IMR-90 (cell line): ENCODE measurements at regions not wholly inside any gene's neighbourhood (a gene's known extent, or its start where the extent isn't known, plus 50 kb on each side); places are given as distances from the start of the nearest gene placed in this dataset.

Experiments
- ATAC-seq: fragments of 200-7000 bp; cut with Tn5 transposase; 2 replicates; pipeline ENCODE4 v1.9.1; 2020; ENCODE audit warnings: low read depth, mild to moderate bottlenecking, moderate library complexity
- BruUV-seq: library from RNA; stranded (reverse); fragments of 400-500 nt; replicated peaks from 2 replicates; lab custom pipeline; 2021; lab: Mats Ljungman, UMichigan
- CTCF ChIA-PET: fragments of 300-600 bp; formaldehyde crosslinking; extraction: SDS; loops from one replicate; lab custom pipeline; 2021; ENCODE audit warnings: antibody characterized with exemption; lab: Yijun Ruan, JAX
- POLR2A ChIA-PET: fragments of 300-600 bp; sonication (Branson Sonifier 250); formaldehyde crosslinking; loops from one replicate; lab custom pipeline; 2022; ENCODE audit warnings: antibody characterized with exemption; ENCODE audit not compliant: unreplicated experiment; lab: Charles Lee
- DNase-seq: peaks from one replicate; pipeline ENCODE4 v3.0.0; 2013
- H2AFZ ChIP-seq: replicated peaks from 2 replicates; pipeline ENCODE3; 2013; ENCODE audit warnings: low read length, mild to moderate bottlenecking; ENCODE audit not compliant: poor library complexity
- H2AK5ac ChIP-seq: 2 replicates; pipeline ENCODE4 v1.6.1; 2013; ENCODE audit warnings: low read depth, low read length, inconsistent platforms
- H2AK9ac ChIP-seq: replicated peaks from 2 replicates; pipeline ENCODE3; 2013; ENCODE audit warnings: mild to moderate bottlenecking, low read depth, low read length, moderate library complexity; ENCODE audit not compliant: poor library complexity
- H2BK120ac ChIP-seq: 2 replicates; pipeline ENCODE4 v1.6.1; 2013; ENCODE audit warnings: low read depth, low read length, inconsistent platforms
- H2BK15ac ChIP-seq: 3 replicates; pipeline ENCODE4 v1.6.1; 2013; ENCODE audit warnings: low read depth, low read length, inconsistent platforms
- H2BK20ac ChIP-seq: 2 replicates; pipeline ENCODE4 v1.6.1; 2013; ENCODE audit warnings: low read depth, mild to moderate bottlenecking, inconsistent platforms, low read length, moderate library complexity
- H2BK5ac ChIP-seq: 2 replicates; pipeline ENCODE4 v1.6.1; 2013; ENCODE audit warnings: mild to moderate bottlenecking, low read depth, low read length, inconsistent platforms; ENCODE audit not compliant: poor library complexity, severe bottlenecking
- H3K14ac ChIP-seq: replicated peaks from 2 replicates; pipeline ENCODE4 v1.6.1; 2013; ENCODE audit warnings: low read depth, low read length, inconsistent platforms
- H3K18ac ChIP-seq: 2 replicates; pipeline ENCODE4 v1.6.1; 2013; ENCODE audit warnings: low read depth, low read length, control low read depth
- H3K23ac ChIP-seq: 2 replicates; pipeline ENCODE4 v1.6.1; 2013; ENCODE audit warnings: low read depth, low read length, inconsistent platforms
- H3K27ac ChIP-seq: 2 replicates; pipeline ENCODE4 v1.5.1; 2013; ENCODE audit warnings: mild to moderate bottlenecking, control low read depth, low read length; ENCODE audit not compliant: insufficient read depth
- H3K27me3 ChIP-seq: 2 replicates; pipeline ENCODE4 v1.6.1; 2013; ENCODE audit warnings: low read length; ENCODE audit not compliant: control insufficient read depth, insufficient read depth
- H3K36me3 ChIP-seq: 2 replicates; pipeline ENCODE4 v1.6.1; 2013; ENCODE audit warnings: low read length, mixed read lengths; ENCODE audit not compliant: control insufficient read depth, insufficient read depth
- H3K4ac ChIP-seq: 2 replicates; pipeline ENCODE4 v1.6.1; 2013; ENCODE audit warnings: low read depth, low read length, inconsistent platforms
- H3K4me1 ChIP-seq: 2 replicates; pipeline ENCODE4 v1.6.1; 2013; ENCODE audit warnings: low read length, mixed read lengths; ENCODE audit not compliant: control insufficient read depth, insufficient read depth
- H3K4me2 ChIP-seq: 2 replicates; pipeline ENCODE4 v1.6.1; 2013; ENCODE audit warnings: low read depth, mild to moderate bottlenecking, control low read depth, low read length, moderate library complexity
- H3K4me3 ChIP-seq: 2 replicates; pipeline ENCODE4 v1.5.1; 2013; ENCODE audit warnings: low read depth, mild to moderate bottlenecking, control low read depth, low read length, moderate library complexity; ENCODE audit not compliant: insufficient read depth
- H3K56ac ChIP-seq: 2 replicates; pipeline ENCODE4 v1.6.1; 2013; ENCODE audit warnings: low read length, inconsistent platforms; ENCODE audit not compliant: insufficient read depth; ENCODE audit errors: extremely low read depth
- H3K79me1 ChIP-seq, 2 experiments: 2 replicates each; pipeline ENCODE4 v1.6.1; 2013; ENCODE audit warnings: low read length in 2 of 2, inconsistent platforms in 1 of 2, low read depth in 1 of 2
- H3K9ac ChIP-seq: 2 replicates; pipeline ENCODE4 v1.6.1; 2013; ENCODE audit warnings: low read depth, low read length, control low read depth
- H3K9me1 ChIP-seq: 2 replicates; pipeline ENCODE4 v1.6.1; 2013; ENCODE audit warnings: low read length, inconsistent platforms; ENCODE audit not compliant: insufficient read depth
- H3K9me3 ChIP-seq: 2 replicates; pipeline ENCODE4 v1.6.1; 2013; ENCODE audit warnings: low read length; ENCODE audit not compliant: control insufficient read depth, insufficient read depth
- H4K20me1 ChIP-seq: 2 replicates; pipeline ENCODE4 v1.6.1; 2013; ENCODE audit warnings: low read length, inconsistent platforms; ENCODE audit not compliant: insufficient read depth
- H4K5ac ChIP-seq: 2 replicates; pipeline ENCODE4 v1.6.1; 2013; ENCODE audit warnings: mild to moderate bottlenecking, low read depth, low read length, control low read depth
- H4K8ac ChIP-seq, 2 experiments: 2 replicates each; pipeline ENCODE4 v1.6.1; 2013; ENCODE audit warnings: low read depth in 2 of 2, low read length in 2 of 2, control low read depth in 1 of 2, inconsistent platforms in 1 of 2
- H4K91ac ChIP-seq: 2 replicates; pipeline ENCODE4 v1.6.1; 2013; ENCODE audit warnings: low read depth, low read length, inconsistent platforms; ENCODE audit not compliant: insufficient read depth
- BHLHE40 ChIP-seq: fragments of 150-350 bp; IDR thresholded peaks from 2 replicates; pipeline ENCODE4 v1.6.1; 2016; ENCODE audit warnings: mild to moderate bottlenecking, low read depth, low read length
- CEBPB ChIP-seq: IDR thresholded peaks from 2 replicates; pipeline ENCODE4 v1.6.1; 2012; ENCODE audit warnings: low read depth, low read length, improper control_type of control experiment
- FOS ChIP-seq: fragments of 150-350 bp; IDR thresholded peaks from 2 replicates; pipeline ENCODE4 v1.6.1; 2016; ENCODE audit warnings: low read depth, low read length
- RFX5 ChIP-seq: IDR thresholded peaks from 2 replicates; pipeline ENCODE4 v1.8.0; 2012; ENCODE audit warnings: low read depth, mild to moderate bottlenecking, low read length, moderate library complexity
- WGBS, 2 experiments: methylation state at CpG; one replicate each; pipeline versions ENCODE4 v1.1.5 to v1.1.7; 2013; ENCODE audit warnings: missing lambda C conversion rate in 2 of 2; ENCODE audit not compliant: insufficient read length in 1 of 2; ENCODE audit errors: extremely low coverage in 2 of 2; 5-methylcytosine and 5-hydroxymethylcytosine counted together
- dilution Hi-C: fragments of 300-500 bp; cut with HindIII; formaldehyde crosslinking; loops from one replicate; pipeline ENCODE4 v1.14.3; 2018; ENCODE audit warnings: low sequenced_read_pairs; ENCODE audit not compliant: unreplicated experiment
- in situ Hi-C: fragments of 300-500 bp; cut with MboI; formaldehyde crosslinking; loops from 3 replicates; pipeline ENCODE4 v1.14.3; 2019; ENCODE audit warnings: low sequenced_read_pairs, inconsistent platforms, mixed read lengths
- intact Hi-C: fragments of 100-400 bp; cut with micrococcal nuclease; formaldehyde crosslinking; loops from 2 replicates; pipeline ENCODE4 v1.10.0; 2022
- TF ChIP-seq, protein P1 (sequence below): fragments of 150-350 bp; IDR thresholded peaks from 2 replicates; pipeline ENCODE4 v1.6.1; 2017; ENCODE audit warnings: mild to moderate bottlenecking, antibody characterized with exemption, low read length, low read depth

DNA sequence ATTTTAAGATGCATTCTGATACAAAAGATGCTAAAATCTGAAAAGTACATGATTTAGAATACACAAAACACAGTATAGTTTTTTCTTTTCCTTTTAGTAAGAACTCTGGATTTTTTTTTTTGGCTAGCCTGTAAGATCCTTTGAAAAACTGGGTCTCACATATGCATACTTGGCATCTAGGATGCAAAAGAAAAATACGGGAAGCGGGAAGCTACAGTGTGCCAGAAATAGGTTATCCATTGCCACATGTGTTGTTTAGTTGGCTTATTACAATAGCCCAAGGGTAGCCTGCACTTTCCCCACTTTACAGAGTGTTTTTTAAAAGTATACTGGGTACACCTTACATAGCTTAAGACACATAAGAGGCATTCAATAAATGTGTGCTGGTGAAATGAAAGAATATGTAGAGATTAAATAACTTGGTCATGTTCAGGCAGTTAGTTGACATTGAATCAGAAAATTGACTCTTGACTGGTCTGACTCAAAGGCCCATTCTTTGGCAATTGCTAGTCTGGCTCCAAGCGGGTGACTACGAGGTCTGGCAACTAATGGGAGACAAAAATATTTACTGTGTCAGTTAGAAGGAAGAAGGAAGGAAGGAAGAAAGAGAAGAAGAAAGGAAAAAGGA is 286.8 kb upstream of the TRIB2 start:
- peaks cover 23% of the 10 kb centered on the region for H3K4me1 ChIP-seq
- DNase-seq = peak; percentile 85
- ATAC-seq = peak; percentile 16; the same call in 1 of the 2 replicates
- no peaks in the 10 kb centered on the region for H4K20me1 ChIP-seq
- H2BK120ac ChIP-seq = peak overlapping the region; percentile 71
- H3K9me1 ChIP-seq = peaks cover 15% of the 10 kb centered on the region
- H3K9me3 ChIP-seq = no peaks in the 10 kb centered on the region
- dilution Hi-C loops = no loop called here
- peak overlapping the region; percentile 53; the same call in 2 of the 3 replicates for H2BK15ac ChIP-seq
- no peaks in the 10 kb centered on the region for H3K36me3 ChIP-seq
- BruUV-seq = no TSS peak
- H2AK5ac ChIP-seq = peak overlapping the region; percentile 6; the same call in 1 of the 2 replicates
- H4K91ac ChIP-seq = peak overlapping the region; percentile 68
- TF ChIP-seq FOS (peak; percentile 52), CEBPB (peak; percentile 71), BHLHE40 (no peak), RFX5 (no peak)
- TF ChIP-seq, protein P1, sequence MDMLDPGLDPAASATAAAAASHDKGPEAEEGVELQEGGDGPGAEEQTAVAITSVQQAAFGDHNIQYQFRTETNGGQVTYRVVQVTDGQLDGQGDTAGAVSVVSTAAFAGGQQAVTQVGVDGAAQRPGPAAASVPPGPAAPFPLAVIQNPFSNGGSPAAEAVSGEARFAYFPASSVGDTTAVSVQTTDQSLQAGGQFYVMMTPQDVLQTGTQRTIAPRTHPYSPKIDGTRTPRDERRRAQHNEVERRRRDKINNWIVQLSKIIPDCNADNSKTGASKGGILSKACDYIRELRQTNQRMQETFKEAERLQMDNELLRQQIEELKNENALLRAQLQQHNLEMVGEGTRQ = no peak
- no peak overlapping the region for H3K9ac ChIP-seq
- no peak overlapping the region for H2AFZ ChIP-seq
- H4K8ac ChIP-seq = peak overlapping the region; percentile 29 to 71
- H3K4me3 ChIP-seq = no peak overlapping the region
- peak overlapping the region; percentile 52 for H2BK20ac ChIP-seq
- H3K4ac ChIP-seq = peak overlapping the region; percentile 75; the same call in 1 of the 2 replicates
- no peak overlapping the region for H3K23ac ChIP-seq
- in situ Hi-C loops = no loop called here
- H3K56ac ChIP-seq = no peak overlapping the region
- peak overlapping the region; percentile 78; the same call in 1 of the 2 replicates for H3K27ac ChIP-seq
- no peak overlapping the region for H2AK9ac ChIP-seq
- no peak overlapping the region; the same call in 1 of the 2 replicates for H3K4me2 ChIP-seq
- CTCF ChIA-PET = no interaction called here
- H3K79me1 ChIP-seq = no peaks in the 10 kb centered on the region
- H2BK5ac ChIP-seq = peak overlapping the region; percentile 87
- H4K5ac ChIP-seq = peak overlapping the region; percentile 91
- POLR2A ChIA-PET = no interaction called here
- H3K18ac ChIP-seq = peak overlapping the region; percentile 98
- no peaks in the 10 kb centered on the region for H3K27me3 ChIP-seq
- intact Hi-C loops = loop anchor here (10.0 kb wide), 1 partner anchor 375 kb away; no protein-coding TSS in a partner anchor
- no CpG with 5 or more reads among the region's 4 CpGs for WGBS, 2 experiments
- peak overlapping the region; percentile 64; the same call in 1 of the 2 replicates for H3K14ac ChIP-seq
